Esophagus squamous epithelium (tissue), 5 donors: ENCODE measurements at regions not wholly inside any gene's neighbourhood (a gene's known extent, or its start where the extent isn't known, plus 50 kb on each side); places are given as distances from the start of the nearest gene placed in this dataset.

Experiments
- DNase-seq: peaks from one replicate; lab custom pipeline; 2025; lab: John Stamatoyannopoulos, UW
- H3K27ac ChIP-seq, 4 donors: fragments of 200-600 bp; sonication (generic); one replicate each; pipeline ENCODE4 v1.5.1; 2016 to 2019; ENCODE audit warnings: mild to moderate bottlenecking in 1 of 4
- H3K27me3 ChIP-seq, 4 donors: fragments of 200-600 bp; sonication (generic); 1 replicate in 3 of 4; 2 replicates in 1 of 4; pipeline versions ENCODE4 v1.5.1 to v1.6.0; 2017 to 2021; ENCODE audit warnings: antibody characterized with exemption in 1 of 4
- H3K36me3 ChIP-seq, 3 donors: fragments of 200-600 bp; sonication (generic); one replicate each; pipeline ENCODE4 v1.5.1; 2016 to 2019
- H3K4me1 ChIP-seq, 3 donors: fragments of 200-600 bp; sonication (generic); one replicate each; pipeline ENCODE4 v1.5.1; 2017 to 2019
- H3K4me3 ChIP-seq, 4 donors: fragments of 200-600 bp; sonication (generic); 1 replicate in 3 of 4; 2 replicates in 1 of 4; pipeline ENCODE4 v1.5.1; 2016 to 2019; ENCODE audit warnings: mild to moderate bottlenecking in 2 of 4, moderate library complexity in 1 of 4
- H3K9me3 ChIP-seq, 3 donors: fragments of 200-600 bp; sonication (generic); one replicate each; pipeline ENCODE4 v1.5.1; 2016 to 2019
- CTCF ChIP-seq, 6 experiments: fragments of 450-650 bp in 4 of 6; fragments of 200-600 bp in 2 of 6; sonication (generic) in 2 of 6; IDR thresholded peaks; one replicate each; pipeline ENCODE4 v1.5.1; 2016 to 2019; ENCODE audit warnings: antibody characterized with exemption in 6 of 6, mild to moderate bottlenecking in 4 of 6, moderate library complexity in 4 of 6
- POLR2A ChIP-seq, 4 donors: fragments of 450-650 bp; IDR thresholded peaks; one replicate each; pipeline ENCODE4 v1.6.1; 2017; ENCODE audit warnings: antibody characterized with exemption in 4 of 4, mild to moderate bottlenecking in 4 of 4, moderate library complexity in 3 of 4
- WGBS, 2 donors: methylation state at CpG; one replicate each; pipeline ENCODE4 v1.1.5; 2018; 5-methylcytosine and 5-hydroxymethylcytosine counted together
- intact Hi-C: fragments of 100-400 bp; cut with DNase I; formaldehyde crosslinking; loops from one replicate; pipeline ENCODE4 v1.15.0; 2022
- donor health status: DM: yes; HTN: yes; CAD: no.

GRCh38 chr15:78696436-78696835 is 55.4 kb upstream of the CHRNB4 start:
- no peak for DNase-seq
- Histone ChIP-seq H3K4me3 (no peak overlapping the region), H3K9me3 (no peaks in the 10 kb centered on the region), H3K27ac (no peak overlapping the region), H3K4me1 (peaks cover 0 to 10% (median 1%) of the 10 kb centered on the region in 3 donors), H3K36me3 (no peaks in the 10 kb centered on the region), H3K27me3 (no peaks in the 10 kb centered on the region)
- intact Hi-C loops: no loop called here
- TF ChIP-seq POLR2A (IDR thresholded peaks at IDR 0.05) (no peak), CTCF (IDR thresholded peaks at IDR 0.05) (no peak)

- Histone ChIP-seq H3K27me3 (no peaks in the 10 kb centered on the region), H3K9me3 (no peaks in the 10 kb centered on the region), H3K4me1 (peaks cover 0 to 16% (median 2%) of the 10 kb centered on the region in 3 donors), H3K36me3 (no peaks in the 10 kb centered on the region), H3K27ac (no peak overlapping the region), H3K4me3 (no peak overlapping the region)
- 0% methylated on average over 1 of the region's 3 CpGs; no CpG with 5 or more reads in 1 of the 2 donors for WGBS, 2 donors
- DNase-seq: no peak
- intact Hi-C loops: no loop called here
- TF ChIP-seq POLR2A (IDR thresholded peaks at IDR 0.05) (no peak), CTCF (IDR thresholded peaks at IDR 0.05) (no peak)
Measured at GRCh38 chr15:78695854-78696253, 54.8 kb upstream of the CHRNB4 start.

DNA sequence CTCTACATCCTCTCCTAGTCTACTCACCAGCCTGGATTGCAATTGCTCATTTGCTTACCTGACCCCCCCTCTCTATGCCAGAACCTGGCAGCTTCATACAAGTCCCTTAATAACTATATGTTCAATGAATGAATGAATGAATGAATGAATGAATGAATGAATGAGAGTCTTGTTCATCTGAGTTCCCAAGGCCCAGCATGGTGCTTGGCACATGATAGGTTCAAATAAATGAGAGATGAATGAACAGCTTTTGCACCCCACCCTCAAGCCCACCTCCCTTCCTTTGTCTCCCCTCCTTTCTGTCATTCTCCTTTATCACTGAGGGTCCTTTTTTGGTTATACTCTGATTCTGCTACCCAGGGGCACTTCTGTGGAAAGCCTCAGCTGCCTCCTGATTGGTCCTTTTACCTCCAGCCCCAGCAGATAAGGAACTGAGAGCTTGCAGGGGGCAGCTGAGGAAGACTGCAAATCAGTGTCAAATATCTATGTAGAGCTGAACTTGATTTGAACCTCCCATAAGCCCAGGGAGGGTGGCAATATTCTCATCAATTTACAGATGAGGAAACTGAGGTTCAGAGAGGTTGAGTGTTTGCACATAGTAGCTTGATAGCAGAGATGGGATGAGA is 54.1 kb upstream of the CHRNB4 start:
- intact Hi-C loops: no loop called here
- DNase-seq: no peak
- Histone ChIP-seq H3K27me3 (no peaks in the 10 kb centered on the region), H3K27ac (no peak overlapping the region), H3K36me3 (no peaks in the 10 kb centered on the region), H3K4me3 (no peak overlapping the region), H3K4me1 (peaks cover 0 to 23% (median 2%) of the 10 kb centered on the region in 3 donors), H3K9me3 (no peaks in the 10 kb centered on the region)
- TF ChIP-seq POLR2A (IDR thresholded peaks at IDR 0.05) (no peak), CTCF (IDR thresholded peaks at IDR 0.05) (no peak)

GRCh38 chr15:78691851-78692421 is 50.9 kb upstream of the CHRNB4 start:
- no peak overlapping the region for H3K27ac ChIP-seq
- no peaks in the 10 kb centered on the region for H3K36me3 ChIP-seq
- no peaks in the 10 kb centered on the region for H3K27me3 ChIP-seq
- H3K4me1 ChIP-seq: peaks cover 0 to 37% (median 9%) of the 10 kb centered on the region in 3 donors
- 69 to 93% methylated on average over 2 of the region's 3 CpGs for WGBS, 2 donors
- no peak overlapping the region for H3K4me3 ChIP-seq
- no peak for TF ChIP-seq CTCF (IDR thresholded peaks at IDR 0.05)
- no peak for TF ChIP-seq POLR2A (IDR thresholded peaks at IDR 0.05)
- intact Hi-C loops: no loop called here
- no peak for DNase-seq
- no peaks in the 10 kb centered on the region for H3K9me3 ChIP-seq

DNA sequence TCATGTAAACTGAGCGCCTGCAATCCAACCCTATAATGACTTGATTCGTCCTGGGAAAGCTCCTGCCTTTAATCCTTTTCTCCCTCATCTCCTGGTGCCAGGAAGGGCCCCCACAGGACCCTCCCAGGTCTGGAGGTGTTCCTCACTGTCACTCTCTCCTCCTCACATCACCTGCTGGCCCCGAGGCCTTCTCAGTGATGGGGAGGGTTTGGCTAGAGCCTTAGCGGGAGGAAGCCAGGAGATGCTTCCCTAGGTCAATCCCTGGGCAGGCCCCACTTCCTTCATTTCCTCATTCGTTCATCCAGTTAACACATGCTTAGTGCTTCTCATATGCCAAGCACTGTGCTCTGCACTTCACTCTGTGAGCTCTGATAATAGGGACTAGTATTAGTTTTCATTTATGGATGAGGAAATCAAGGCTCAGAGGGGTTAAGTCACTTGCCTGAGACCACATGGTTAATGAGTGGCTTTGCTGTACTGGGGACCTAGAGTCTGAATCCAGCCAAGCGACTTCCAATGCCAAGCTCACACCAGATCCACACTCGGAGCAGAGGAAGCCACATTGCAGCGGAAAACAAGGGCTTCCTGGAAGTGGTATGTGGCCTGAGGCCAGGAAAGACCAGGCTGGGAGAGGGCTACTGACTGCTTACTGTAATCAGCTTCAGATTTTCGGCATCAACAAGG is 50.3 kb upstream of the CHRNB4 start:
- no peaks in the 10 kb centered on the region for H3K36me3 ChIP-seq
- no peak for TF ChIP-seq CTCF (IDR thresholded peaks at IDR 0.05)
- no peak for TF ChIP-seq POLR2A (IDR thresholded peaks at IDR 0.05)
- H3K27ac ChIP-seq: no peak overlapping the region
- no peaks in the 10 kb centered on the region for H3K27me3 ChIP-seq
- 30 to 35% methylated on average over 6 to 9 of the region's 9 CpGs for WGBS, 2 donors
- intact Hi-C loops: no loop called here
- DNase-seq: no peak
- H3K4me1 ChIP-seq: peaks cover 0 to 39% (median 9%) of the 10 kb centered on the region in 3 donors
- H3K4me3 ChIP-seq: no peak overlapping the region
- H3K9me3 ChIP-seq: no peaks in the 10 kb centered on the region
